Midbrain (tissue), 1 donor: ENCODE measurements at regions not wholly inside any gene's neighbourhood (a gene's known extent, or its start where the extent isn't known, plus 50 kb on each side); places are given as distances from the start of the nearest gene placed in this dataset.
"Not testable (repeated sequence)": the region's sequence is repeated elsewhere in the genome, so short reads cannot be mapped to it uniquely, and the experiment has no call there.

Experiments
- DNase-seq: peaks from one replicate; lab custom pipeline; 2025; lab: John Stamatoyannopoulos, UW

GRCh38 chr3:181330257-181330656, 340.7 kb upstream of the DNAJC19 start:
- DNase-seq = peak; percentile 21

DNA sequence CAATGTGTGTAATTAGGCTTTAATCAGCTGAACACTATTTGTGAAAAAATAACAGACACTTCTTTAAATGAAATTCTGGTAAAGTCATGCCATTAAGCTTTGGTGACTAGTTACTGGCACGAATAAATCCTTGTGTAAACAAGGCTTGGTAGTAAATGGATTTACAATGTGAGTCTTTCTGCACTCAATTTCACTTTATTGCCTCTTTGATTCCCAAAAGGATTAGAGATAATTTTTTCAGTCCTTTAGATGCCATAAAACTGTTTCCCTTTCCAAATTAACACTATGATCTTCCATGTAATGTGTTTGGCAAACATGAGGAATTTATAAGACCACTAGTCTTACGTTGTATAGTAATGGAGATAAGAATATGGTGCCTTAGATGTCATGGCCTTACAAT, 339.5 kb upstream of the DNAJC19 start:
- no peak for DNase-seq

DNA sequence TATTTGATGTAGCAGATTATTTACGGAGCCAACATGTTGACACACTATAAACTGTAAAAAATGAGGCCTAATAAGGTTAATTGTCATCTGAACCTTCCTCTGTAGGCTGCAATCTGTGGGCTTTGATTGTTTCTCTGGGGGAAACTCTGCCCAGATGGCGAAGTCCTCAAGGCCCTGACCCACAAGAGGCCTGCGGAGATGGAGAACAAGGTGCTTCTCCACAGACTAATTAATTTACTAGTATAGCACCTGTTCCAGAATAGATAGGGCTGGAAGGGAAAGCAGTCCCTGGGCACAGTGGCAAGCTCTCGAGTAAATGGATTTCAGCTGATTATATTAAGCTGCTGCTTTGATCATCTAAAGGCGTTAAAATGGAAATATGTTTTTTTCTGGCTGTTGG, 338.8 kb upstream of the DNAJC19 start:
- DNase-seq = no peak

DNA sequence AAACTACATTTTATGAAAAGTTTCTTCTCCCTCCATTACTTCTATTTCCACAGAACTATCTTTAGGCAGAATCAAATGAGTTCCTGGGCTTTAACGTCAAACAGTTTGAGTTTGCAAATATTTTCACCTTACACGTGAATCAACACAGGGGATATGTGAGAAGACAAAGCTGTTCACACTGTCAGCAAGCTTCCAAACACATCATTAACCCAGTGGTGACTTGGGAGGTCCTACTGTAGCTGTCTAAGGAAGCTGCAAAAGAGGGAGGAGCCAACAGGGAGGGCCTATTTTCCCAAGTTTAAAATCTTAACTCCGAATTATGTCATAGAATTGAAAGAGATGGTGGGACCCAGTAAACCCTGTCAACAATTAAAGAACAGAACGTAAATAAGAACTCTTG, 337.8 kb upstream of the DNAJC19 start:
- DNase-seq = no peak

DNA sequence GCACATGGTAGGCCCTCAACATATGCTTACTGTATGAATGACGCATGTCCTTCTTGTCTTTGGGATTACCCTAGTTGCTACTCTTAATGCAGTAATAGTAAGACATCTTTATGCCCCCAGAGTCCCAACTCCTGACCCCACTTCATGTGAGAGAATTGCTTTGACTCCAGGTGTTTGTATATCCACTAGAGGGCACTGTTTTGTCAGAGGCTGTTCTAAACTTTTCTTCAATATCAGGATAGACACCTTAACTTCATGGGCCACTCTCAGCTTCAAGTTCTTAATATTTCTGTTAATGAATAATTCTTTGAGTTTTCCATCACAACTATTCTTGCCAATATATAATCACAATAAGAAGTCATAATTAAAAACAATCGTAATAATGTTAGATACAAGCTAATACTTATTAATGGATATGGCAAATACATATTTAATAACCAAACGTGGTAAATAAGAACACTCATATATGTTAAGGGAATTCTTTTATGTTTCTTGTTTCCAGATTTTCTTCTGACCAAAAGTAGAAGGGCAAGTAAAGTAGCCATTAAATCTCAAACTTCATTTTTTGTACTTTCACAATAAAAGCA, 337.2 kb upstream of the DNAJC19 start:
- DNase-seq = peak; percentile 70

DNA sequence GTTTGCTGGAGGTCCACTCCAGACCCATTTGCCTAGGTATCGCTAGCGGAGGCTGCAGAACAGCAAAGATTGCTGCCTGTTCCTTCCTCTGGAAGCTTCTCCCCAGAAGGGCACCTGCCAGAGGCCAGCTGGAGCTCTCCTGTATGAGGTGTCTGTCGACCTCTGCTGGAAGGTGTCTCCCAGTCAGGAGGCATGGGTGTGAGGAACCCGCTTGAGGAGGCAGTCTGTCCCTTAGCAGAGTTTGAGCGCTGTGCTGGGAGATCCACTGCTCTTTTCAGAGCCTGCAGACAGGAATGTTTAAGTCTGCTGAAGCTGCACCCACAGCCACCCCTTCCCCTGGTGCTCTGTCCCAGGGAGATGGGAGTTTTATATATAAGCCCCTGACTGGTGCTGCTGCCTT, 335.0 kb upstream of the DNAJC19 start:
- DNase-seq = not testable (repeated sequence)

DNA sequence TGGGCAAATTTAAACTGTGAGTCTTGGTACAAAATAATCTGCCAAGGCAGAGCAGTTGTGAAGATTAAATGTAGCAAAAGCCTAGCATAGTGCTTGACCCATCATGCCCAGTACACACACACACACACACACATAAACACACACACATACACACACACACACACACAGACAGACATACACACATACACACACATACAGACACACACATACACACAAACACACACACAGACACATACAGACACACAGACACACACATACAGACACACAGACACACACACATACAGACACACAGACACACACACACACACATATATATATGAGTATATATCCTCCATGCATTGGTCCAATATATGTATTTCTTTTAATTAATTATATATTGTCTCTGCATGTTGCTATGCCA, 328.8 kb upstream of the DNAJC19 start:
- no peak for DNase-seq

GRCh38 chr3:181317508-181317907, 328.0 kb upstream of the DNAJC19 start:
- no peak for DNase-seq

- no peak for DNase-seq
Measured at GRCh38 chr3:181316482-181316881, 326.9 kb upstream of the DNAJC19 start.

GRCh38 chr3:181313335-181313734, 323.8 kb upstream of the DNAJC19 start:
- no peak for DNase-seq

GRCh38 chr3:181311186-181311585, 321.6 kb upstream of the DNAJC19 start:
- no peak for DNase-seq

DNA sequence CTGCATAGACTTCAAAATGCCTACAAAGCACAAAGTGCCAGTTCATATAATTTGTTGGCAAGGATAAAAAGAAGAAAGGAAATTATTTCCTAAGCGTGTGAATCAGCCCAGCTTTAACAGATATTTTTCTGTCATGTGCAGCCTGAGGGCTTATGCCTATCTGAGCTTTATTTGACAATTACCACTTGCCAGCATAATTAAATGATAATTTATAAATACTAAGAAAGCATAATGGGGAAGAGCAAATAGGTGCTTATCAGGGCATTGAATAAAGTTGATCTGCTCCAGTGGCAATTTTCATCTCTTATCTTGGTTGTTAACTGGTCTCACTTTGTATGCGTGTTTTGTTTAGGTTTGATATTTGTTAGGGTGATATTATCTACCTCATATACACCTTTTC, 313.4 kb upstream of the DNAJC19 start:
- DNase-seq = no peak

DNA sequence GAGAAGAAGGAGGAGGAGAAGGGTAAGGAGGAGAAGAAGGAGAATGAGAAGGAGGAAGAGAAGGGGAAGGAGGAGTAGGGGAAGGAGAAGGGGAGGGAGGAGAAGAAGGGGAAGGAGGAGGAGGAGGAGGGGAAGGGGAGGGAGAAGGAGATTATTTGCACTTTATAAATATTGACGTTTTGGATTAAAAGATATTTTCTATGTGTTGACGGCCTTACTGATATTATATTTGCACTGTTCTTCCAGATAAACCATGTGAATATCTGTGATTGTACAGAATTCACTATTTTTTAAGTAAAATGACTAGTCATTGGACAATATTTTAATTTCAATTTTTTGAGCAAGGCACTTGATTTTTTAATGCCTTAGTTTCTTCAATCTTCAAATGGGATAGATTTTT, 310.5 kb upstream of the DNAJC19 start:
- DNase-seq = no peak

GRCh38 chr3:181298421-181298820, 308.9 kb upstream of the DNAJC19 start:
- DNase-seq = no peak

DNA sequence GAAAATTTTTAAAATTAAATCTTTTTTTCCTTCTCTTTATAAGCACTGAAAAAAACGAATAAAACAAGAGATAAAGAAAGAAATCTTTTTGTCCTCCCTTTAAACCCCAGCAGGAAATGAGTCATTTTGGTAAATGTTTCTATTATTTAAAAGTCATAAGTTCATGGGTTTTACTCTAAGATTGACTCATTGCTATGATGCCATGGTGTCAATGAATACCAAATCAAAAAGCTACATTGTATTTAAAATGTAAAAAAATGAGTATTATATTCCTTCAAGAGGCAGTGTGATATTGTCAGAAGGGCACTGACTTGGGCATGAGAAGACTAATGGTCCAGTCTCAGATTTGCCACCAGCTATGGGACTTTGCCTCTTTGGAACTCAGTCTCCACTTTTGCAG, 303.4 kb upstream of the DNAJC19 start:
- DNase-seq = no peak

- no peak for DNase-seq
Measured at GRCh38 chr3:181290941-181291340, 301.4 kb upstream of the DNAJC19 start.

- DNase-seq = no peak
Measured at GRCh38 chr3:181289306-181289705, 299.8 kb upstream of the DNAJC19 start.

DNA sequence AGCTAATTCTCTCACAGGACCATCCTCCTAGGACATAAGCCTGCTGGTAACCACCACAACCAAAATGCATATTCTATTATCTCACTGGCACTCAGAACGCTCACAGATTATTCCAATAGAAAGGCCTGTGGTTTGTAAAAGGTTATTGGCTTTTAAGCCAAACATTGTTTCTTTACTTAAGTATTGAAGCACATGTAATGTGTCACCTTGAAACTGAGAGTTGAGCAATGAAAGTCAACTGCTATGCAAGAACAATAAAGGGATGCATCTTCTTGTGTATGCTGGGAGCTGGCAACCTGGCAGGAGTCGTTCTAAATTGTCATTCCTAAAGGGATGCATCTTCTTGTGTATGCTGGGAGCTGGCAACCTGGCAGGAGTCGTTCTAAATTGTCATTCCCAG, 298.6 kb upstream of the DNAJC19 start:
- DNase-seq = no peak

GRCh38 chr3:181279239-181279565, 289.7 kb upstream of the DNAJC19 start:
- DNase-seq = no peak

- DNase-seq = peak; percentile 33
Measured at GRCh38 chr3:181278468-181279238, 289.1 kb upstream of the DNAJC19 start.

DNA sequence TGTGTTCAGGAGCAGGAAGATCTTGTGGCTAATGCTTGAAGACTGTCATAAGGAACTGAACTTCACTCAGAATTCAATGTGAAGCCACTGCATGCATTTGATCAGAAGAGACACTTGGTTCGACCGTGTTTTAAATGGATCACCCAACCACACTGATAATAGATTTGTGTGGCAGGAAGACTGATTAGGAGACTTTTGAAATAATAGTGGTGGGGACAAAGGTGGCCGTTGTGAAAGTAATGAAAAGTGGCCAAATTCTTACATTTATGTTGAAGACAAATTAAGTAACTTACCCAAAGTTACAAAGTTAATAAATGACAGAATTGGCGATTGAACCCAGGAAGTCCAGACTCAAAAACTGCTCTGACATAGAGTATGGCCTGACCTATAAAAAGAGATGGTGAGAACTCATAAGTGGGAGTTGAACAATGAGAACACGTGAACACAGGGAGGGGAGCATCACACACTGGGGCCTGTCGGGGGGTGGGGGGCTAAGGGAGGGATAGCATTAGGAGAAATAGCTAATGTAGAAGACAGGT, 286.9 kb upstream of the DNAJC19 start:
- no peak for DNase-seq

- DNase-seq = no peak
Measured at GRCh38 chr3:181274025-181274424, 284.5 kb upstream of the DNAJC19 start.

DNA sequence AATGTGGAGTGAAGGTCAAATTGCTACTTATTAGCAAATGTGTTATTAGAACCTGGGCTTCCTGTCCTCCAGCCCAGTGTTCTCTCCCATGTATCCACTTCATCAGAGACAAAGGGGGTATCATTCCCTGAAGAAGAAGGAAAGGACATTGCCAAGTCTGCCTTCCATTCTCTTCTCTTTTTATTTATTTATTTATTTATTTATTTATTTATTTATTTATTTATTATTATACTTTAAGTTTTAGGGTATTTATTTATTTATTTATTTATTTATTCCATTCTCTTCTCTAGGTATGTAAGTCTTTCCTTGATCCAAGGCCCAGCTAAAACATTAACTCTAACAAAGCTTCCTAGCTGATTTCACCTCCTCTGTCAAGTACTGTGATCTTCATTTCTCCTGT, 277.8 kb upstream of the DNAJC19 start:
- DNase-seq = no peak
